ENCODE measurements at regions not wholly inside any gene's neighbourhood (a gene's known extent, or its start where the extent isn't known, plus 50 kb on each side); places are given as distances from the start of the nearest gene placed in this dataset.

- Mint-ChIP-seq H3K27ac (no peak overlapping the region), H3K4me3 (no peak overlapping the region), H3K27me3 (no peaks in the 10 kb centered on the region), H3K36me3 (peaks cover 69% of the 10 kb centered on the region), H3K9me3 (no peaks in the 10 kb centered on the region), H3K4me1 (peaks cover 27 to 46% (median 35%) of the 10 kb centered on the region in 3 donors)
- no peaks in the 10 kb centered on the region for H3K9me3 ChIP-seq
- ATAC-seq (replicated peaks in 1 of 4) (no peak), DNase-seq (no peak)
- peaks cover 12 to 75% of the 10 kb centered on the region in 2 donors for H3K36me3 ChIP-seq (ENCODE audit: control insufficient read depth in 2 of 2, extremely low read depth in 1 of 2, insufficient read depth in 1 of 2, low read length in 1 of 2)
- ChIA-PET POLR2A (interaction anchor here in 1 of 2 donors (1.0 kb wide), 1 partner anchor 7 kb away, joined by 4 read pairs; no protein-coding TSS in a partner anchor), CTCF (interaction anchor here in 1 of 2 donors (1.2 to 1.3 kb wide), 2 partner anchors 16 to 17 kb away, joined by 3 to 4 read pairs; no protein-coding TSS in a partner anchor)
- no peaks in the 10 kb centered on the region for H3K27me3 ChIP-seq (replicated peaks in 1 of 2; ENCODE audit: control insufficient read depth in 2 of 2, extremely low read depth in 1 of 2, insufficient read depth in 2 of 2, low read length in 1 of 2)
- no peak overlapping the region for H3K4me3 ChIP-seq (ENCODE audit: control insufficient read depth in 1 of 2, extremely low read depth in 1 of 2, low read length in 1 of 2)
- H3K4me1 ChIP-seq (ENCODE audit: control insufficient read depth in 1 of 2, extremely low read depth in 1 of 2, insufficient read depth in 2 of 2, low read length in 2 of 2): peaks cover 2 to 3% of the 10 kb centered on the region in 2 experiments
- WGBS (ENCODE audit: insufficient coverage): 90% methylated on average over 2 of the region's 4 CpGs
- no peak overlapping the region for H3K27ac ChIP-seq (ENCODE audit: low read length)
These were observed 143.9 kb upstream of the KLF14 start for GRCh38 chr7:130877991-130878305.

GRCh38 chr7:130878785-130879184 is 144.8 kb upstream of the KLF14 start:
- H3K27me3 Mint-ChIP-seq: no peaks in the 10 kb centered on the region
- no CpG with 5 or more reads among the region's 2 CpGs for WGBS (ENCODE audit: insufficient coverage)
- no peaks in the 10 kb centered on the region for H3K27me3 ChIP-seq (replicated peaks in 1 of 2; ENCODE audit: control insufficient read depth in 2 of 2, extremely low read depth in 1 of 2, insufficient read depth in 2 of 2, low read length in 1 of 2)
- peaks cover 70% of the 10 kb centered on the region for H3K36me3 Mint-ChIP-seq
- ATAC-seq (replicated peaks in 1 of 4) (no peak), DNase-seq (no peak)
- CTCF ChIA-PET: no interaction called here
- H3K27ac ChIP-seq (ENCODE audit: low read length): no peak overlapping the region
- H3K9me3 Mint-ChIP-seq: no peaks in the 10 kb centered on the region
- H3K27ac Mint-ChIP-seq: peak overlapping the region in 1 of 2 donors; percentile 12
- POLR2A ChIA-PET: no interaction called here
- H3K4me3 Mint-ChIP-seq: peak overlapping the region in 1 of 3 donors; percentile 0
- peaks cover 27 to 46% (median 35%) of the 10 kb centered on the region in 3 donors for H3K4me1 Mint-ChIP-seq
- peaks cover 2 to 3% of the 10 kb centered on the region in 2 experiments for H3K4me1 ChIP-seq (ENCODE audit: control insufficient read depth in 1 of 2, extremely low read depth in 1 of 2, insufficient read depth in 2 of 2, low read length in 2 of 2)
- peaks cover 9 to 77% of the 10 kb centered on the region in 2 donors for H3K36me3 ChIP-seq (ENCODE audit: control insufficient read depth in 2 of 2, extremely low read depth in 1 of 2, insufficient read depth in 1 of 2, low read length in 1 of 2)
- no peak overlapping the region for H3K4me3 ChIP-seq (ENCODE audit: control insufficient read depth in 1 of 2, extremely low read depth in 1 of 2, low read length in 1 of 2)
- no peaks in the 10 kb centered on the region for H3K9me3 ChIP-seq

DNA sequence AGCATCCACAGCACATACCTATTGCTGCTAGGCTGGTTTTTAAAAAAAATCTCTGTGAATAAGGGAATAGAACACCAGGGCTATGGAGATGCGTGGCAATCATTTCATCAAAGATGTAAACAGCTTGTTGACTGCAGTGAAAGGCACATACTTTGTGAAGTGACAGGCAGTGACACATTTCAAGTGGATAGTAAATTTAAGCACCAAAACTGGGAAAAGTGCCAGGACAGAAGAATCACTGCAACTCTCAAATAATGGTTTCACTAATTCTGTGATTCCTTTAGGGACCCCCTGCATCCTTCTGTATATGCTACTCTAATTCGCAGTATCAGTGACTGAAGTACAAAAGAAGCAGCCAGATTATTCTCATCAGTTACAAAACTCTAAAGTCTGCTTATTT is 145.2 kb upstream of the KLF14 start:
- ATAC-seq (replicated peaks in 1 of 4): no peak
- ChIA-PET CTCF (no interaction called here), POLR2A (no interaction called here)
- Histone ChIP-seq H3K27me3 (replicated peaks in 1 of 2; ENCODE audit: control insufficient read depth in 2 of 2, extremely low read depth in 1 of 2, insufficient read depth in 2 of 2, low read length in 1 of 2) (no peaks in the 10 kb centered on the region), H3K36me3 (ENCODE audit: control insufficient read depth in 2 of 2, extremely low read depth in 1 of 2, insufficient read depth in 1 of 2, low read length in 1 of 2) (peaks cover 5 to 81% of the 10 kb centered on the region in 2 donors), H3K9me3 (no peaks in the 10 kb centered on the region), H3K4me3 (ENCODE audit: control insufficient read depth in 1 of 2, extremely low read depth in 1 of 2, low read length in 1 of 2) (no peak overlapping the region), H3K27ac (ENCODE audit: low read length) (no peak overlapping the region), H3K4me1 (ENCODE audit: control insufficient read depth in 1 of 2, extremely low read depth in 1 of 2, insufficient read depth in 2 of 2, low read length in 2 of 2) (peaks cover 2 to 3% of the 10 kb centered on the region in 2 experiments)
- DNase-seq: no peak
- H3K36me3 Mint-ChIP-seq: peaks cover 67% of the 10 kb centered on the region
- H3K9me3 Mint-ChIP-seq: no peaks in the 10 kb centered on the region
- peak overlapping the region in 1 of 2 donors; percentile 12 for H3K27ac Mint-ChIP-seq
- H3K4me1 Mint-ChIP-seq: peaks cover 27 to 46% (median 35%) of the 10 kb centered on the region in 3 donors
- WGBS (ENCODE audit: insufficient coverage): 100% methylated on average over 1 of the region's 2 CpGs
- no peak overlapping the region for H3K4me3 Mint-ChIP-seq
- no peaks in the 10 kb centered on the region for H3K27me3 Mint-ChIP-seq

- CTCF ChIA-PET: interaction anchor here (0.6 to 1.0 kb wide), 3 partner anchors 14 to 600 kb away, joined by 3 read pairs; no protein-coding TSS in a partner anchor
- no peaks in the 10 kb centered on the region for H3K27me3 ChIP-seq (replicated peaks in 1 of 2; ENCODE audit: control insufficient read depth in 2 of 2, extremely low read depth in 1 of 2, insufficient read depth in 2 of 2, low read length in 1 of 2)
These were observed 146.7 kb upstream of the KLF14 start for GRCh38 chr7:130880668-130881067.

DNA sequence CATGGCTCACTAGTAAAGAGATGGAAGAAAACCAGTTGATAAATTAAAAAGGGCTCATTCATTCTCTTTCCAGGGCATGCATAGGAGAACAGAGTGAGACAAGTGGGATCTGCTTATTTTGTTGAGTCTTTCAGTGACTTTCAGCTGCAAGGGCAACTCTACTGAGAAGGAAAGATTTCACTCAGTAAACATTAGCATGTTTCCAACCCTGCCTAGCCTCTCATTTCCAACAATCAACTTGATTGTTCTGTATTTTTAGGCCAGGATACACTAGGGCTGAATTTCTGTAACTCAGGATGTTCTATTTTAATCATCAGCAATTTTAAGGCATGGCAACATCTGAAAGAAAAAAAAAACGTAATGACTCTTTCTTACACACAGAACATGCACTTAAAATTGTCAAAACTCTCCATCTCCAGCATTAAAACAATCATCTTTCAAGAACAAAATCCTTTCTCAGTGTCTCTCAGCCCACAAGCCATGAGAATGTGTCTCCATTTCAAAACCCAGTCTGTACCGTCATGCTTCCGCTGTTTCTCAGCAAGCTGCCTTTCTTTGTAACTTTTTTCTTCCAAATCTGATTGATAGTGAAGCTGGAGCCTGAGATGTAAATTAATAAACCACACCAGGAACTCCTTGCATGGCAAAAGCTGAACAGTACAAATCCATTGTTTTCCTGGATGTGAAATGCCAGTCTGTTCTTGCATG is 147.2 kb upstream of the KLF14 start:
- WGBS (ENCODE audit: insufficient coverage): 56% methylated on average over 1 of the region's 3 CpGs
- no peak overlapping the region for H3K4me3 Mint-ChIP-seq

More at GRCh38 chr7:130880668-130881067, 146.7 kb upstream of the KLF14 start:
- H3K27me3 Mint-ChIP-seq: no peaks in the 10 kb centered on the region
- H3K27ac Mint-ChIP-seq: peak overlapping the region in 1 of 2 donors; percentile 20
- no peak overlapping the region for H3K4me3 Mint-ChIP-seq
- 95% methylated on average over 5 of the region's 5 CpGs for whole genome bisulfite sequencing (ENCODE audit: insufficient coverage)
- POLR2A ChIA-PET: interaction anchor here in 1 of 2 donors (0.6 kb wide), 1 partner anchor 32 kb away, joined by 3 read pairs; no protein-coding TSS in a partner anchor
- H3K4me3 ChIP-seq (ENCODE audit: control insufficient read depth in 1 of 2, extremely low read depth in 1 of 2, low read length in 1 of 2): no peak overlapping the region
- no peaks in the 10 kb centered on the region for H3K9me3 Mint-ChIP-seq
- H3K36me3 Mint-ChIP-seq: peaks cover 71% of the 10 kb centered on the region
- peaks cover 2 to 7% of the 10 kb centered on the region in 2 experiments for H3K4me1 ChIP-seq (ENCODE audit: control insufficient read depth in 1 of 2, extremely low read depth in 1 of 2, insufficient read depth in 2 of 2, low read length in 2 of 2)
- H3K27ac ChIP-seq (ENCODE audit: low read length): no peak overlapping the region
- peaks cover 32 to 45% (median 43%) of the 10 kb centered on the region in 3 donors for H3K4me1 Mint-ChIP-seq
- peaks cover 0 to 84% of the 10 kb centered on the region in 2 donors for H3K36me3 ChIP-seq (ENCODE audit: control insufficient read depth in 2 of 2, extremely low read depth in 1 of 2, insufficient read depth in 1 of 2, low read length in 1 of 2)
- ATAC-seq (replicated peaks in 1 of 4): no peak
- no peaks in the 10 kb centered on the region for H3K9me3 ChIP-seq
- no peak for DNase-seq

GRCh38 chr7:130881799-130882141 is 147.8 kb upstream of the KLF14 start:
- DNase-seq: no peak
- ChIA-PET CTCF (interaction anchor here in 1 of 2 donors (0.7 to 1.3 kb wide), 3 partner anchors 15 to 181 kb away, joined by 3 to 5 read pairs (median 4); no protein-coding TSS in a partner anchor), POLR2A (interaction anchor here in 1 of 2 donors (0.6 kb wide), 1 partner anchor 1888 kb away, joined by 3 read pairs; no protein-coding TSS in a partner anchor)
- 90% methylated on average over 5 of the region's 5 CpGs for WGBS (ENCODE audit: insufficient coverage)
- H3K4me3 Mint-ChIP-seq: no peak overlapping the region
- H3K9me3 Mint-ChIP-seq: no peaks in the 10 kb centered on the region
- Histone ChIP-seq H3K36me3 (ENCODE audit: control insufficient read depth in 2 of 2, extremely low read depth in 1 of 2, insufficient read depth in 1 of 2, low read length in 1 of 2) (peaks cover 0 to 88% of the 10 kb centered on the region in 2 donors), H3K4me3 (ENCODE audit: control insufficient read depth in 1 of 2, extremely low read depth in 1 of 2, low read length in 1 of 2) (no peak overlapping the region), H3K27ac (ENCODE audit: low read length) (no peak overlapping the region), H3K9me3 (no peaks in the 10 kb centered on the region), H3K27me3 (replicated peaks in 1 of 2; ENCODE audit: control insufficient read depth in 2 of 2, extremely low read depth in 1 of 2, insufficient read depth in 2 of 2, low read length in 1 of 2) (no peaks in the 10 kb centered on the region), H3K4me1 (ENCODE audit: control insufficient read depth in 1 of 2, extremely low read depth in 1 of 2, insufficient read depth in 2 of 2, low read length in 2 of 2) (peaks cover 2 to 7% of the 10 kb centered on the region in 2 experiments)
- H3K27me3 Mint-ChIP-seq: no peaks in the 10 kb centered on the region
- peaks cover 32 to 41% (median 40%) of the 10 kb centered on the region in 3 donors for H3K4me1 Mint-ChIP-seq
- peaks cover 63% of the 10 kb centered on the region for H3K36me3 Mint-ChIP-seq
- no peak overlapping the region for H3K27ac Mint-ChIP-seq
- ATAC-seq (replicated peaks in 1 of 4): no peak

More for the DNA sequence above, 147.2 kb upstream of the KLF14 start:
- CTCF ChIA-PET: interaction anchor here (0.6 to 1.3 kb wide), 5 partner anchors 14 to 600 kb away, joined by 3 to 5 read pairs (median 3); no protein-coding TSS in a partner anchor
- H3K4me3 ChIP-seq (ENCODE audit: control insufficient read depth in 1 of 2, extremely low read depth in 1 of 2, low read length in 1 of 2): no peak overlapping the region
- H3K36me3 ChIP-seq (ENCODE audit: control insufficient read depth in 2 of 2, extremely low read depth in 1 of 2, insufficient read depth in 1 of 2, low read length in 1 of 2): peaks cover 0 to 86% of the 10 kb centered on the region in 2 donors
- H3K27me3 Mint-ChIP-seq: no peaks in the 10 kb centered on the region
- POLR2A ChIA-PET: interaction anchor here in 1 of 2 donors (0.6 kb wide), 1 partner anchor 32 kb away, joined by 3 read pairs; no protein-coding TSS in a partner anchor
- H3K27me3 ChIP-seq (replicated peaks in 1 of 2; ENCODE audit: control insufficient read depth in 2 of 2, extremely low read depth in 1 of 2, insufficient read depth in 2 of 2, low read length in 1 of 2): no peaks in the 10 kb centered on the region
- H3K9me3 Mint-ChIP-seq: no peaks in the 10 kb centered on the region
- peaks cover 32 to 44% (median 42%) of the 10 kb centered on the region in 3 donors for H3K4me1 Mint-ChIP-seq
- DNase-seq (no peak), ATAC-seq (replicated peaks in 1 of 4) (no peak)
- peaks cover 68% of the 10 kb centered on the region for H3K36me3 Mint-ChIP-seq
- no peak overlapping the region for H3K27ac Mint-ChIP-seq
- peaks cover 2 to 7% of the 10 kb centered on the region in 2 experiments for H3K4me1 ChIP-seq (ENCODE audit: control insufficient read depth in 1 of 2, extremely low read depth in 1 of 2, insufficient read depth in 2 of 2, low read length in 2 of 2)
- no peak overlapping the region for H3K27ac ChIP-seq (ENCODE audit: low read length)
- H3K9me3 ChIP-seq: no peaks in the 10 kb centered on the region

Measured in T-cell (primary cell).